Right forelimb (tissue), 1 donor: ENCODE measurements at regions not wholly inside any gene's neighbourhood (a gene's known extent, or its start where the extent isn't known, plus 50 kb on each side); places are given as distances from the start of the nearest gene placed in this dataset.

Experiments used
- DNase-seq: peaks from one replicate; pipeline ENCODE4 v3.0.0-alpha.2; 2018

DNA sequence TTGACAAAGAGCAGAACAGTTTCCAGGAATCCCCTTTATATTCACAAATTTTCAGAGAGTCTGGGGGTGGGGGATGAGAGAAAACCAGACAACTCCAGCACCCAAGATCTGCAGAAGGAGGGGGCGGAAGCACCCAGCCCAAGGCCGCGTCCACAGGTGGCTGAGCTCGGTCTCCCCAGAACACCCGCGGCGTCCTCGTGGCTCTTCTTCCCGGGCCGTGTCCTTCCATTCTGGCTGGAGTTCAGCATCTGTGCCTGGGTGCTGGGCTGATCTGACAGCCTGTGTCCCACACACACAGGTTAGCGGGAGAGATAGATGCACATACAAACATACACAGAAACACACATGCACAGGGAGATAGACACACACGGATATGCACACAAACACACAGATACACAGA is 455.8 kb upstream of the SALL3 start:
- peak; percentile 26 for DNase-seq

GRCh38 chr18:78525366-78526111 is 454.1 kb upstream of the SALL3 start:
- no peak for DNase-seq

DNA sequence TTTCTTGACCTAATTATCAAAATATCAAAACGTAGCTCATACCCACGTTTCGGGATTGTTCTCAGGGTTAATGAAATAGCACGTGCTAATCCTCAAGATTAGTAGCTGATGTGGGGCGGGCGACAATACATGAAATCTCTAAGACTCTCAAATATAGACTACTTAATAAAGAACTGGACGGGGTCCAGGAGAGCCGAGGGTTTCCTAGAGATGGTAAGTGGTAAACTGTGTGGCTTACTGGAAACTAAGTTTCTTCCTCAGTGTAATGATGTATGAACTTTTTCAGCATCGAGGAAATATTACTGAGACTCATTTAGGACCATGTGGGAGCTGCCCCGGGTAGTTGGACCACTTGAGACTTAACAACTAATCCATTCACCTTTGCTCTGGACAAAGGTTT is 453.3 kb upstream of the SALL3 start:
- no peak for DNase-seq

- no peak for DNase-seq
Measured at GRCh38 chr18:78526923-78527711, 452.5 kb upstream of the SALL3 start.

DNA sequence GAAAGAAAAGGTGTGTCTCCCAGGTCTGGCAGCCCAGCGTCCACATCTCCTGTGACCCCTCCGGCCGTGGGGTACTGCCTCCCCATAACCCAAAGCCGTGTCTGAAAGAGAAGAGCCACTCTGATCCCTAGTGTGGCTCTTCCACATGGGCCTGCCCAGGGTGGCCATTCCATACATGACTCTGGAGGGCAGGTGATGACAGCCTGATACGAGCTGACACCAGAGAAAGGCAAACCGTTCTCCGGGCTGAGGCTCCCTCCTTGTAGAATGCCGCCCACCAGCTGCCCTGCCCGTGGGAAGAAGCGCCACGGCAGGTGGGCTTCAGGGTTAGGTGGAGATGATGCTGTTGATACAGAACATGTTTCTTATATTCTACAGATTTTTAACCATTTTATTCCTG is 451.6 kb upstream of the SALL3 start:
- no peak for DNase-seq

- DNase-seq = no peak
Measured at GRCh38 chr18:78528411-78529258, 451.0 kb upstream of the SALL3 start.

- DNase-seq = no peak
Measured at GRCh38 chr18:78531637-78532036, 448.0 kb upstream of the SALL3 start.

GRCh38 chr18:78538669-78539440 is 440.8 kb upstream of the SALL3 start:
- no peak for DNase-seq

GRCh38 chr18:78540636-78541529 is 438.7 kb upstream of the SALL3 start:
- DNase-seq = no peak

DNA sequence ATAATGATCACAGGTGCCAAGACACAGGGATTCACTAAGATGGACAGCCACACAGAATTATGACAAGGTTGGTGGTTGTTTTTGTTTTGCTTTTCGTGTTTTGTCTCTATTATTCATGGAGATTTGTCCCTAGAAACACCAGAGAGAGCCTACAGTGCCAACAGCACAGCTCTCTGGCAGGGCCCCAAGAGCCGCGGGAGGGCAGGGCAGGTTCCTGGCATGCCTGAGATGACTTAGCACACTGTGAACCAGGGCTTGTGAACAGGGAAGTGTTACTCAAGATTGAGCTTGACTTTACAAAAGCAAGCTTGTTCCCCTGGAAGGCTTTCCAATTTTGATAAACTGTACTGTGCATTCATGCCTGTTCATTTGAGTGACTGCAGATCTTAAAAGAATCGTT is 437.4 kb upstream of the SALL3 start:
- DNase-seq = peak; percentile 65

DNA sequence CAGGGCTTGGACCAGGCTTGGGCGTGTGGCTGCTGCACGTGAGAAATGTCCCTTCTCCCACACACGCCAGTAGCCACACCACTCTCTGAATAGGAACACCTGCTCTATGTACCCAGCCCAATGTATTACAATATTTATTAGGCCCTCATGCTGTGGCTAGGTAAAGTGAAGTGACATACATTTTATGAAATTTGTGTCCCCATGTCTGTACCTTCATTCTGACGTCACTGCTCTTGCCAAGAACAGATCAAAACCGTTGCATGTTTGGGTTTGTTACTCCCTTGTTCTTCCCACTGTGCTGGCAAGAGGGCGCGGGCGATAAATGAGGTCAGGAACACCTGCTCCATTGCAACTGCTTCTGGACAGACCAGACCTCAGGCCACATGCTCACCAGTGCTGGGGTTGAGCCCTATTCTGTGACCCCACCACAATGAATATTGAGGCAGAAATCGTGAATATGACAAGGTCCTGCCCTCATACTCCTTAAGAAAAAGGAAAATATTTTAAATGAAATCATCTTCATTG is 436.4 kb upstream of the SALL3 start:
- no peak for DNase-seq

- DNase-seq = no peak
Measured at GRCh38 chr18:78546281-78546680, 433.3 kb upstream of the SALL3 start.

DNA sequence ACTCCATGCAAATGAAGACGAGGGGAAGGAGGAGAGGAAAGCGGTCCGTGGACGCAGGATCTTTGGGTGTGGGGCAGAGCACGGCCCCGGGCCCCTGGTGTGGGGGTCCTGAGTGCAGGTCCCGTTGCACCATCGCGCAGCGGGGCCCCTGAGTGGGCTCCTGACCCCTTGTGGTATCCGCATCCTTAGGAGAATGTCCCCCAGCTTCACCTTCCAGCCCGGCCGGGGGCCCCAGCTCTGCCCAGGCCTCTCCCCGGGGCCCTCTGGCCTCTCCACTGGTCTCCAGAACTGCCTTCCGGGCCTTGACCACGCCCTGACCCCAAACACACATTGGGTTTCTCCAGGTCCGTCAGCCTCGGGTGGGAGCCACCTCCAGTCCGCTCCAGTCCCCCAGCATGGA is 431.8 kb upstream of the SALL3 start:
- DNase-seq = no peak

- DNase-seq = no peak
Measured at GRCh38 chr18:78548261-78549058, 431.2 kb upstream of the SALL3 start.

DNA sequence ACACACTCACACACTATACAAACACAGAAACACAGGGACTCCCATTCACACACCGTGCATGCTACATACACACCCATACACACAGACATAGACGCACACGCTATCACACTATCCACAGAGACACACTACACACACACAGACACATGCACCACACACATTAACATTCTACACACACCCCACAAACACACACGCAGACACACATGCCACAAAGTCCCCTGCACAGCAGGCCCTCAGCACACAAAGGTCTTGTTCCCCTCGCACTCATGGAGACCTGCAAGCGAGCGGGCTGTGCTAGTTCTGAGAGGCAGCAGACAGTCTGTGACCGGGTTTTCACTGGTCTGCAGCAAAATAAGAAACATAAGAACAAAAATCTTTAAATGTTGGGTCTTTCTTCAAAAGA is 429.6 kb upstream of the SALL3 start:
- no peak for DNase-seq

GRCh38 chr18:78554944-78555608 is 424.5 kb upstream of the SALL3 start:
- no peak for DNase-seq

DNA sequence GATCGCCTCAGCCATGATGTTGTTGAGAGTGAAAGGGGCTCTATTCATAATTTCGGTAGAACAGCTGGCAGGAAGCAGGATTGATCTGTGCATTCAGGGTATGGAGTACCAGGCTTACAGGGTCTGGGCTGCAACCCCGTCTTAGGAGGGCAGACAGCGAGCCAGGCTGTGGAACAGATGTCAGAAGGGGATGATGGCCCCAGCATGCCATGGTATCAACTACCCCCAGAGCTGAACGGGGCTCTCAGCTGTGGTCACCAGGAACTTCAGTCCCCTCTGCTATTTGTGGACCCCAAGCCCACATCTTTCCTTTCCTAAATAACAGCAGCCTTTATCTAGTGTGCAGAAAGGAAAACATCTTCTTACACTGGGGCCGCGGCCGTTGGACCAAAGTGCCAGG is 422.2 kb upstream of the SALL3 start:
- no peak for DNase-seq

DNA sequence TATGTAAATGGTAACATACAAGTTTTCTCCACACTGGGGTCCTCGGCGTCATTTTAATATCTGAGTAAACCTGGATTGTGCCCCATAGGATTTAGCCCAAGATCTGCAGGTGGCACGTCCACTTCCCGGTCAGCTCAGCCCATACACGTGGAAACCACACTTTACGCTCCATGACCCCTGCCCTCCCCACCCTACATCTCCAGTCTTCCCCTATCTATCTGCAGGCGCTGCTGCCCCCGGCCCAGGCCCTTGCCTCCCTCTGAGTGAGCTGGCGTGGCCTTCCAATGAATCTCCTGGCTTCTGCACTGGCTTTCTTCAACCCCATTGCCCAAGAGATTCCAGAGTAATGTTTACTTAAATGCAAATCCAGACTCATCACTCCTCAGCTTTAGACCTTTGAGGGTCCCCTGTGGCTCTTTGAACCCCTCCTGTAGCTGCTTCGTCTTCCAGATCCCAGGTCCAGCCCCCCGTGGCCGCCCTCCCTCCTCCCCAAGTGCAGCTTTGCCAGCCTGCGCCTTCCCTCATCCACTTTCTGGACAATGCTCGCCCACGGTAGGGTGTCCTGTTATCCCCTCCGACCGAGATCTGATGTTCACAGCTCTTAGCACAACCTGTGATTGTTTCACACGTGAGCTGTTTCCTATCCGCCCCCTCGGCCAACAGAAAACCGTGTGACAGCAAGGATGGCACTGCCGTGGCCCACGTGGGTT is 421.4 kb upstream of the SALL3 start:
- DNase-seq = no peak

- DNase-seq = no peak
Measured at GRCh38 chr18:78558948-78559347, 420.7 kb upstream of the SALL3 start.
